PC-9 (cell line): ENCODE measurements at regions not wholly inside any gene's neighbourhood (a gene's known extent, or its start where the extent isn't known, plus 50 kb on each side); places are given as distances from the start of the nearest gene placed in this dataset.

Experiments
- EZH2 ChIP-seq: fragments of 200-600 bp; sonication (generic); IDR thresholded peaks from 2 replicates; pipeline ENCODE4 v1.8.0; 2017; ENCODE audit warnings: antibody characterized with exemption, low read depth
- TF ChIP-seq, protein P1 (sequence below): fragments of 200-600 bp; sonication (generic); conservative IDR thresholded peaks from 2 replicates; pipeline ENCODE4 v1.6.1; 2017; ENCODE audit warnings: mixed run types, antibody characterized with exemption, mild to moderate bottlenecking, moderate library complexity

- TF ChIP-seq, protein P1, sequence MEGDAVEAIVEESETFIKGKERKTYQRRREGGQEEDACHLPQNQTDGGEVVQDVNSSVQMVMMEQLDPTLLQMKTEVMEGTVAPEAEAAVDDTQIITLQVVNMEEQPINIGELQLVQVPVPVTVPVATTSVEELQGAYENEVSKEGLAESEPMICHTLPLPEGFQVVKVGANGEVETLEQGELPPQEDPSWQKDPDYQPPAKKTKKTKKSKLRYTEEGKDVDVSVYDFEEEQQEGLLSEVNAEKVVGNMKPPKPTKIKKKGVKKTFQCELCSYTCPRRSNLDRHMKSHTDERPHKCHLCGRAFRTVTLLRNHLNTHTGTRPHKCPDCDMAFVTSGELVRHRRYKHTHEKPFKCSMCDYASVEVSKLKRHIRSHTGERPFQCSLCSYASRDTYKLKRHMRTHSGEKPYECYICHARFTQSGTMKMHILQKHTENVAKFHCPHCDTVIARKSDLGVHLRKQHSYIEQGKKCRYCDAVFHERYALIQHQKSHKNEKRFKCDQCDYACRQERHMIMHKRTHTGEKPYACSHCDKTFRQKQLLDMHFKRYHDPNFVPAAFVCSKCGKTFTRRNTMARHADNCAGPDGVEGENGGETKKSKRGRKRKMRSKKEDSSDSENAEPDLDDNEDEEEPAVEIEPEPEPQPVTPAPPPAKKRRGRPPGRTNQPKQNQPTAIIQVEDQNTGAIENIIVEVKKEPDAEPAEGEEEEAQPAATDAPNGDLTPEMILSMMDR = no peak
- no peak for TF ChIP-seq EZH2
These were observed 141.3 kb upstream of the LRRC7 start for GRCh38 chr1:69426401-69426800.
